H1 (cell line): ENCODE measurements at regions not wholly inside any gene's neighbourhood (a gene's known extent, or its start where the extent isn't known, plus 50 kb on each side); places are given as distances from the start of the nearest gene placed in this dataset.

Experiments
- HDAC6 ChIP-seq: IDR thresholded peaks from one replicate; pipeline ENCODE4 v1.7.1; 2012; ENCODE audit warnings: low read depth, mild to moderate bottlenecking, inconsistent platforms, low read length, moderate library complexity
- POLR2A ChIP-seq, 2 experiments: IDR thresholded peaks; 1 replicate in 1 of 2; 2 replicates in 1 of 2; pipeline ENCODE4 v1.6.1; 2011; ENCODE audit warnings: low read depth in 2 of 2, low read length in 2 of 2, mild to moderate bottlenecking in 2 of 2; ENCODE audit errors: control extremely low read depth in 1 of 2
- RAD21 ChIP-seq, 2 experiments: IDR thresholded peaks in 1 of 2; conservative IDR thresholded peaks in 1 of 2; 2 replicates each; pipeline ENCODE4 v1.6.1; 2011; ENCODE audit warnings: low read depth in 2 of 2, low read length in 2 of 2, improper control_type of control experiment in 1 of 2, inconsistent platforms in 1 of 2, mild to moderate bottlenecking in 1 of 2, moderate library complexity in 1 of 2
- SRF ChIP-seq: IDR thresholded peaks from 2 replicates; pipeline ENCODE4 v1.6.1; 2011; ENCODE audit warnings: mild to moderate bottlenecking, low read depth, low read length, moderate library complexity
- TAF1 ChIP-seq: IDR thresholded peaks from 2 replicates; pipeline ENCODE4 v1.6.1; 2011; ENCODE audit warnings: mild to moderate bottlenecking, low read depth, low read length
- TCF12 ChIP-seq: IDR thresholded peaks from 2 replicates; pipeline ENCODE4 v1.6.1; 2011; ENCODE audit warnings: low read depth, mild to moderate bottlenecking, low read length

DNA sequence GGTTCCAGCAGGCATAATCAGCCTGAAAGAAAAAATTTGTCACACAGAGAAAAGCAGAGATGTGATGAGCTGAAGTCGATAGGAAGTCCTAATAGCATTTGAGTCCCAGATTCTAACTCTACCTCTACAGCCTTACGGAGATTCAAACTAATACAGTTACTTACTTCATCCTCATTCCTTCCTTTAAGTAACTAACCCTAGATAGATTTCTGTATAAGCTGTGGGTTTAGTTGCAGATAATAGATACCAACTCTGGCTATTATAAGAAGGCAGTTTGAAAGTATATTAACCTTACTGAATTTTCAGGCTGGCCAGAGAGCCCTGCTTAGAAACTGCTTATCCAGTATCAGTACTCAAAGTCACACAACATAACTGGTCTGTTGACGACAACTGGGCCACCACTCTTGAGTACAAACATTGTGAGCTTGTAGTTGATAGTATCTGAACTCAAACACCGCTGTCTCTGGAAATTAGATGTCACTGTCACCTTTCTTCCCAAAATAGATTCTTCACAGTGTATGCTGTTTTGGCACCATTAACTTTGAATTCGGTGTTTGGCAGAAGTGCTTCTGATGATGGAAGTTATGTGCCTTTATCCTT, 484.3 kb downstream of the DIPK2A start:
- TF ChIP-seq RAD21 (IDR thresholded peaks at IDR 0.05 in 1 of 2, conservative IDR thresholded peaks at IDR 0.05 in 1 of 2; ENCODE audit: low read depth in 2 of 2, low read length in 2 of 2) = no peak
- TF ChIP-seq TAF1 = no peak
- TF ChIP-seq HDAC6 = no peak
- TF ChIP-seq SRF = no peak
- TF ChIP-seq POLR2A (IDR thresholded peaks at IDR 0.05; ENCODE audit: control extremely low read depth in 1 of 2, low read depth in 2 of 2, low read length in 2 of 2) = no peak
- TF ChIP-seq TCF12 = no peak
